SU-DHL-6 (cell line): ENCODE measurements at regions not wholly inside any gene's neighbourhood (a gene's known extent, or its start where the extent isn't known, plus 50 kb on each side); places are given as distances from the start of the nearest gene placed in this dataset.

ENCODE experiments used
- H2AFZ ChIP-seq: fragments of 200-600 bp; sonication (generic); 2 replicates; pipeline ENCODE4 v1.6.1; 2014; ENCODE audit warnings: low read depth, mild to moderate bottlenecking, moderate library complexity, mixed read lengths, antibody characterized with exemption, low read length; ENCODE audit not compliant: severe bottlenecking
- H3F3A ChIP-seq: fragments of 200-600 bp; shearing (Covaris generic); 2 replicates; pipeline ENCODE4 v1.6.0; 2016; ENCODE audit warnings: antibody characterized with exemption, mild to moderate bottlenecking; ENCODE audit not compliant: insufficient read depth
- H3K27ac ChIP-seq: fragments of 200-600 bp; sonication (generic); 2 replicates; pipeline ENCODE4 v1.5.1; 2016; ENCODE audit warnings: low read depth, mild to moderate bottlenecking, low read length, moderate library complexity, mixed read lengths
- H3K27me3 ChIP-seq: fragments of 200-600 bp; sonication (generic), shearing (Covaris generic); 2 replicates; pipeline ENCODE4 v1.6.0; 2014; ENCODE audit warnings: mild to moderate bottlenecking, low read length
- H3K36me3 ChIP-seq: fragments of 200-600 bp; sonication (generic); 2 replicates; pipeline ENCODE4 v1.6.1; 2014; ENCODE audit warnings: mild to moderate bottlenecking, low read length, mixed read lengths
- H3K4me2 ChIP-seq: fragments of 300-600, 200-600 bp; shearing (Covaris generic), sonication (generic); 2 replicates; pipeline ENCODE4 v1.6.0; 2014; ENCODE audit warnings: low read length, low read depth, mild to moderate bottlenecking; ENCODE audit not compliant: poor library complexity, severe bottlenecking
- H3K4me3 ChIP-seq: fragments of 200-600 bp; sonication (generic); 2 replicates; pipeline ENCODE4 v1.5.1; 2014; ENCODE audit warnings: antibody characterized with exemption, low read length, mild to moderate bottlenecking, mixed read lengths; ENCODE audit not compliant: insufficient read depth, poor library complexity, severe bottlenecking
- H3K79me2 ChIP-seq: fragments of 200-600 bp; sonication (generic); 2 replicates; pipeline ENCODE4 v1.6.1; 2014; ENCODE audit warnings: mild to moderate bottlenecking, low read length, moderate library complexity; ENCODE audit not compliant: insufficient read depth
- H3K9ac ChIP-seq: fragments of 200-600 bp; sonication (generic); 2 replicates; pipeline ENCODE4 v1.7.0; 2014; ENCODE audit warnings: mild to moderate bottlenecking, low read length
- H3K9me2 ChIP-seq: fragments of 200-600 bp; sonication (generic); replicated peaks from 2 replicates; pipeline ENCODE4 v1.6.1; 2014; ENCODE audit warnings: low read length; ENCODE audit not compliant: insufficient read depth
- H3K9me3 ChIP-seq: fragments of 200-600 bp; sonication (generic); 2 replicates; pipeline ENCODE4 v1.6.1; 2014; ENCODE audit warnings: low read length, mixed read lengths; ENCODE audit not compliant: insufficient read depth
- H4K20me1 ChIP-seq: fragments of 200-600 bp; sonication (generic); 2 replicates; pipeline ENCODE4 v1.6.1; 2014; ENCODE audit warnings: low read depth, mild to moderate bottlenecking, antibody characterized with exemption, low read length, moderate library complexity, mixed read lengths
- EZH2phosphoT487 ChIP-seq: fragments of 200-600 bp; sonication (generic), shearing (Covaris generic); conservative IDR thresholded peaks from 2 replicates; pipeline ENCODE4 v1.6.1; 2018; ENCODE audit warnings: mild to moderate bottlenecking, antibody characterized with exemption, low read length, moderate library complexity, mixed read lengths
- TF ChIP-seq, protein P1 (sequence below): fragments of 200-600 bp; sonication (generic); IDR thresholded peaks from one replicate; pipeline ENCODE4 v1.5.1; 2017; ENCODE audit warnings: antibody characterized with exemption, mild to moderate bottlenecking, low read length, moderate library complexity; ENCODE audit not compliant: insufficient read depth, poor library complexity, severe bottlenecking

GRCh38 chr5:38775218-38775840 is 70.5 kb upstream of the OSMR start:
- TF ChIP-seq, protein P1, sequence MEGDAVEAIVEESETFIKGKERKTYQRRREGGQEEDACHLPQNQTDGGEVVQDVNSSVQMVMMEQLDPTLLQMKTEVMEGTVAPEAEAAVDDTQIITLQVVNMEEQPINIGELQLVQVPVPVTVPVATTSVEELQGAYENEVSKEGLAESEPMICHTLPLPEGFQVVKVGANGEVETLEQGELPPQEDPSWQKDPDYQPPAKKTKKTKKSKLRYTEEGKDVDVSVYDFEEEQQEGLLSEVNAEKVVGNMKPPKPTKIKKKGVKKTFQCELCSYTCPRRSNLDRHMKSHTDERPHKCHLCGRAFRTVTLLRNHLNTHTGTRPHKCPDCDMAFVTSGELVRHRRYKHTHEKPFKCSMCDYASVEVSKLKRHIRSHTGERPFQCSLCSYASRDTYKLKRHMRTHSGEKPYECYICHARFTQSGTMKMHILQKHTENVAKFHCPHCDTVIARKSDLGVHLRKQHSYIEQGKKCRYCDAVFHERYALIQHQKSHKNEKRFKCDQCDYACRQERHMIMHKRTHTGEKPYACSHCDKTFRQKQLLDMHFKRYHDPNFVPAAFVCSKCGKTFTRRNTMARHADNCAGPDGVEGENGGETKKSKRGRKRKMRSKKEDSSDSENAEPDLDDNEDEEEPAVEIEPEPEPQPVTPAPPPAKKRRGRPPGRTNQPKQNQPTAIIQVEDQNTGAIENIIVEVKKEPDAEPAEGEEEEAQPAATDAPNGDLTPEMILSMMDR: no peak
- no peak for TF ChIP-seq EZH2phosphoT487
- H3K36me3 ChIP-seq: no peaks in the 10 kb centered on the region
- H3K4me3 ChIP-seq: no peak overlapping the region
- no peaks in the 10 kb centered on the region for H4K20me1 ChIP-seq
- H3F3A ChIP-seq: no peaks in the 10 kb centered on the region
- H3K27me3 ChIP-seq: no peaks in the 10 kb centered on the region
- no peak overlapping the region for H2AFZ ChIP-seq
- no peak overlapping the region for H3K27ac ChIP-seq
- H3K4me2 ChIP-seq: no peak overlapping the region
- no peaks in the 10 kb centered on the region for H3K9me3 ChIP-seq
- no peaks in the 10 kb centered on the region for H3K9me2 ChIP-seq
- H3K79me2 ChIP-seq: no peaks in the 10 kb centered on the region
- no peak overlapping the region for H3K9ac ChIP-seq

DNA sequence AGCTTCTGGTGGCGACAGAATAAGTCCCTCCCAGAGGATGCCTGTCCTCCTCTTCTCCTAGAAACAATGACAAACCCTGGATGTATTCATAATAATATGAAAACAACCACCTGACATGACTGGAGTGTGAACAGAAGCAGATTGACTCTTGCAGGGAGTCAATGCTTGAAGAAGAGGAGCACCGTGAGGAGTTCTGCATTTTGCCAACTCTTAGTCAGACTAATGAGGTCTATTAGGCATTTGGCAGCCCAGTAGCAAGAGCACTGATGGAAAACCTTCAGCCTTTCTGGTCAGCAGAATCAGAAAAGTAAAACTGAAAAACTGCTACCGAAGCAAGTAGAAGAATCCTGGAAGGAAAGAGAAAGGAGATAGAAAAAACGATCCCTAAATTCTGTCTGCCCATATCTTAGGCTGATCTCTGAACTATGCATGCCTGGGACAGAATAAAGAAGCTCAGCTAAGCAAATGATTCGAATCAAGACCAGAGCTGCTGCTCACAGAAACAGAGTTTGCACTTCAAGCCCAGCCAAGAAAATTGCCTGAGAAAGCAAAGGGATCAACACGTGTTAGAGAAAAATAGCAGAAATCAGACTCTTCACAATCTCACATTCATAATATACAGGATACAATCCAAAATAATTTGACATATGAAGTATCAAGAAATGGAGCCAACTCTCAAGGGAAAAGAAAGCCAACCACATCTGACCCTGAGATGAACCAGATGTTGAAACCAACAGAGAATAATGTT is 69.5 kb upstream of the OSMR start:
- TF ChIP-seq EZH2phosphoT487: no peak
- TF ChIP-seq, protein P1: no peak
- Histone ChIP-seq H3K27me3 (no peaks in the 10 kb centered on the region), H2AFZ (no peak overlapping the region), H3K36me3 (no peaks in the 10 kb centered on the region), H3K9me3 (no peaks in the 10 kb centered on the region), H3K9ac (no peak overlapping the region), H3F3A (no peaks in the 10 kb centered on the region), H3K27ac (no peak overlapping the region), H3K4me2 (no peak overlapping the region), H3K9me2 (no peaks in the 10 kb centered on the region), H4K20me1 (no peaks in the 10 kb centered on the region), H3K79me2 (no peaks in the 10 kb centered on the region), H3K4me3 (no peak overlapping the region)

DNA sequence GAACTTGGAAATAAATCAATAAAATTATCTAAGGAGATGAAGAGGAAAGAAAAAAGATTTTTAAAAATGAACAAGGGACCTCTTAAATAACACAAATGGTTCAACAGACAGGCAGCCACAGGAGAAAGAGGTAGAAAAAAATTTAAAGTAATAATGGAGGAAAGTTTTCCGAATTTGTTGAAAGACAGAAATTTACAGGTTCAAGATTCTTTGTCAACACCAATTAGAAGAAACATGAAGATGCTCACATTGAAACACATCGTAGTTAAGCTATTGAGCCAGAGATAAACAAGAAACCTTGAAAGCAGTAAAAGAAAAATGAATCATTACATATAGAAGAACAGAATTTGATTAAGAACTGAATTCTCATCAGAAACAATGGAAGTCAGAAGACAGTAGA is 68.7 kb upstream of the OSMR start:
- H3K9me2 ChIP-seq: no peaks in the 10 kb centered on the region
- H3K27ac ChIP-seq: no peak overlapping the region
- TF ChIP-seq EZH2phosphoT487: no peak
- TF ChIP-seq, protein P1: no peak
- no peak overlapping the region for H3K4me2 ChIP-seq
- H3K36me3 ChIP-seq: no peaks in the 10 kb centered on the region
- H3K4me3 ChIP-seq: no peak overlapping the region
- H3K9me3 ChIP-seq: no peaks in the 10 kb centered on the region
- H4K20me1 ChIP-seq: no peaks in the 10 kb centered on the region
- H3K27me3 ChIP-seq: no peaks in the 10 kb centered on the region
- no peaks in the 10 kb centered on the region for H3K79me2 ChIP-seq
- no peak overlapping the region for H2AFZ ChIP-seq
- H3F3A ChIP-seq: no peaks in the 10 kb centered on the region
- no peak overlapping the region for H3K9ac ChIP-seq
